Glomerular visceral epithelial cell (primary cell): ENCODE measurements at regions not wholly inside any gene's neighbourhood (a gene's known extent, or its start where the extent isn't known, plus 50 kb on each side); places are given as distances from the start of the nearest gene placed in this dataset.
A peak's percentile ranks its signal among the peaks of the same experiment; 100 is the strongest.
"Not testable (repeated sequence)": the region's sequence is repeated elsewhere in the genome, so short reads cannot be mapped to it uniquely, and the experiment has no call there.

Experiments
- DNase-seq: peaks from one replicate; pipeline ENCODE4 v3.0.0-alpha.2; 2016; ENCODE audit errors: extremely low spot score

DNA sequence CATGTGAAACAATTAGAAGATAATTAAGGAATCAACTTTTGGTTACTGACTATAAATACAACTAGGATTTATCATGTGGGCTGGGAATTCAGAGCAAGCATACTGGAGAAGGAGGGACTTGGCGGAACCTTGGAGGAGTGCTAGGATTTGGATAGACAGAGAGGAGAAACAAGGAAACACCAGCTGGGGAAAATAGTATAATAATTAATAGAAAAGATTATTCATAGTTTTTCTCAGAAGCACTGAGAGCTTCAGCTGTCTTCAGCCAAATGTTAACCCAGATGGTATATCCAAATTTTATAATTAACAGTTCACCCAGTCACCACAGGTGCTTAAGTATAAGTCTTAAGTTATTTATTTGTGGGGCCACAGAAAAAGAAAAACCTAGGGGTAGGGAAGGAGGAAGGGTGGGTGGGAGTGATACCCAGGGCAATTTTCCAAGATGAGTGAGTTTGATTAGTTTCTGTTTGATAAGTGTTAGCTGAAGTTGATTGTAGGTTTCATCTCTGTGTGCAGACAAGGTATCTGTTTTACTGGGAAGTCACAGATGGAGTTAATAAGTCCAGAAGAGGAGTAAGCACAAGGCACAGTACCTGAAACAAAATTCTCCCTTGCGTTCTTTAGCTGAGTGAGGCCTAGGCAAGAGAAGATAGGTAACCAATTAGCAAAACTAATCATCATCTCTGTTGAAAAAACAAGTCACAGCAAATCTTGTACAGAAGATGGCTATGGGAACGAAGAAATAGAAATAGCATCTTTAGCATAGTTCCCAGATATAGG is 175.5 kb downstream of the TFAP2B start:
- DNase-seq = no peak

DNA sequence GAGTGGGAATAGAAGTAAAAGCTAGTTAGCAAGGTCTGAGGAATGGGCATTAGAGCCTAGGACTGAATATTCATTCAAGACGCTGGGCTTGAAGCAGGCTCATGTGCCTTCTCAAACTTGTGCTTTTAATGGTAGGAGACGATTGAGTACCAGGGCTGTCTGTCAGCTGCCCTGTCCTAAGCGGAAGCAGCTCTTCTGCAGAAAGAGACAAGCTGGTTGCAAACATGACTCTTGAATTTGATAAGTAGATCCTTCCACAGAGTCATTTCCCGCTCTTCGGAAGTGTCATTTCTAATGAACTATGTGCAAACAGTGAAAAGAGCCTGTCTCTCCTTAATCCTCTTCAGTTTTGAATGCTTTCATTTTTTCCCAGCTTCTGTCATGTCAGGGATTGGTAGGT is 176.4 kb downstream of the TFAP2B start:
- no peak for DNase-seq

DNA sequence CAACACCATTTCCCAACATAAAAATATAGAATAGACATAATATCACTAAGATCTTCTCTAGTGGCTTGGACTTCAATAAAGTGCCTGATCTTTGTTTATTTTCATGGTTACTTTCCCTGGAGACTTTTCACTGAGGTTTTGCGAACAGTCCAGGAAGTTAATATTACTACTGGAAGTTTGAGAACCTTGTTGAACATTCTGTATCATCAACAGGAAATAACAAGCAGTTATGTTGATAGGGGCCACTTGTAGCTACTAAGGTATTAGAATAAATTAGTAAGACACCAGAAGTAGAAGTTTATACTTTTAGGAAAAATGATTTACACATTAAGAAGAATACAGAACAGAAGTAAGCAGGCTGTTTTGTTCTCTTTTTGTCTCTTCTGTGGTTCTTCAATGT is 180.2 kb downstream of the TFAP2B start:
- no peak for DNase-seq

DNA sequence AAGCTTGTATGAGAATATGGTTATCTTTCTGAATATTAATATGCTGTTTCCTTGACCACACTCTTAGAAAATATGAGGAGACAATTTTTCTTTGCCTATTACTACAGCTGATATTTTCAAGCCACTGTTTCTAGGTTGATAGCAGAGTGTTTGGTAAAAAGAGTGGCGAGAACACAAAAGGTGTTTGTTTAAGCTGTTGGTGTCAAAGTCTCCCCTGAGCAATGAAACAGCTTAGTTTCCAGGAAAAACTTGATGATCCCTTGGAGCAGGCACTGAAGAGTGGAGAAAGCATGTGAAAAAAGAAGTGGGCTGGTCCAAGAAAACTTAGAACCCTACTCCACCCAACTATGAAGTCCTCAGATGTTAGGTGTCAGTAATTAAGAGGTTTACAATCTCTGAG is 182.7 kb downstream of the TFAP2B start:
- DNase-seq = no peak

DNA sequence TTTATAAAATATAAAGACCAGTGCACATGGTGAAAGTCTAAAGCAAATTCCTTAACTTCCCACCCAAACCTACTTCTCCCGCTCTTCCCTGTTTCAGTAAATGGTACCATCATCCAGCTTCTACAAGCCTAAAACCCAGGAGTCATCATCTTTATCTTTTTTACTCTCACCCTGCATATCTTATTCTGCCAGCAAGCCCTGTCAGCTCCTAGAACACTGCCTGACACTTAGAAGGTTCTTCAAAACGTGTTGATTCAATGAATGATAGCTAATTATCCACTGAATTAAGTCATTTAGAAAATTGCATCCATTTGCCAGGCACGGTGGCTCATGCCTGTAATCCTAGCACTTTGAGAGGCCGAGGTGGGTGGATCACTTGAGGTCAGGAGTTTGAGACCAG is 185.7 kb downstream of the TFAP2B start:
- no peak for DNase-seq

DNA sequence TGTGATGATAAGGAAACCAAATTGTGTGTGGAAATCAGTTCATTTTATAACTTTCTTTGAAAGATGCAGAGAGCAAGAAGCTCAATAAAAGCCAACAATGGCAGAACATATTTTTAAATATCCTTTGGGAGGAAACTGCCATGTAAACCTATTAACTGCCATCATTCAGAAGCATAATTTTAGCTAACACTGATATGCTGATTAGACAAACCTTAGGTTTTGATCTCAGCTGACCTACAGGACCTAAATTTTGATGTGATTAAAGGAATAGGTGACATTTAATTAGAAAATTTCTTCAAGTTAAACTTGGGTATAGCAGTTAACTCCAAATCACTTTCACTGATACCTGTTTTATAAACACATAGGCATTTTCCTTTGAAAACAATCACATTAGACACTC is 187.1 kb downstream of the TFAP2B start:
- no peak for DNase-seq

DNA sequence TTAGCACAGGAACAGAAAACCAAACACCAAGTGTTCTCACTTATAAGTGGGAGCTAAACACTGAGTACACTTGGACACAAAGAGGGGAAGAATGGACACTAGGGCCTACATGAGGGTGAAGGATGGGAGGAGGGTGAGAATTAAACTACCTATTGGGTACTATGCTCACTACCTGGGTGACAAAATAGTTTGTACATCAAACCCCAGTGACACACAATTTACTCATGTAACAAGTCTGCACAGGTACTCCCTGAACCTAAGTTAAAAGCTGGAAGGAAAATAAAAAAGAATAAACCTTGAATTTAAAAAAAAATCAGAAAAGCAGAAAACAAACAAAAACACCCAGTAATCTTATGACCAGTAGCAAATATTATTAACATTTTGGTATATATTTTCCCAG is 188.6 kb downstream of the TFAP2B start:
- no peak for DNase-seq

DNA sequence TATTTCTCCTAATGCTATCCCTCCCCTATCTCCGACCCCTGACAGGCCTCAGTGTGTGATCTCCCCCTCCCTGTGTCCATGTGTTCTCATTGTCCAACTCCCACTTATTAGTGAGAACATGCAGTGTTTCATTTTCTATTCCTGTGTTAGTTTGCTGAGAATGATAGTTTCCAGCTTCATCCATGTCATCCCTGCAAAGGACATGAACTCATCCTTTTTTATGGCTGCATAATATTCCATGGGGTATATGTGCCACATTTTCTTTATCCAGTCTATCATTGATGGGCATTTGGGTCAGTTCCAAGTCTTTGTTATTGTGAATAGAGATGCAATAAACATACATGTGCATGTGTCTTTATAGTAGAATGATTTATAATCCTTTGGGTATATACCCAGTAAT is 190.0 kb downstream of the TFAP2B start:
- DNase-seq = not testable (repeated sequence)

DNA sequence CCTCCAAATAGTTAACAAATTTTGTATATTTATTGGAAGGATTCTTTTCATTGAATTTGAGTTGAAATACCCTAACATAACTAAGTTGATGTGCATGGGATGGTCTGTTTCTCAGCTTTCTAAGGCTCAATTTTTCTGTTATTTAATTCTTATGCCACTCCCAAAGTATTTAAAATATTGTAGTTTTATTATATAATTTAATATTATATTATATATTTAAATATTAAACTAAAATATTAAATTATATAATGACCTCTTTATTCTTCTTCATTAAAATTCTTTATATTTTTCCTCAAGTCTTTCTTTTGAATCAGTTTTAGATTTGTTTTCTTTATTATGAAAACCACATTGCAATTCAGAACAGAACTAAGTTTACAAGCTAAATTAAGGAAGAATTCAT is 194.7 kb downstream of the TFAP2B start:
- no peak for DNase-seq

DNA sequence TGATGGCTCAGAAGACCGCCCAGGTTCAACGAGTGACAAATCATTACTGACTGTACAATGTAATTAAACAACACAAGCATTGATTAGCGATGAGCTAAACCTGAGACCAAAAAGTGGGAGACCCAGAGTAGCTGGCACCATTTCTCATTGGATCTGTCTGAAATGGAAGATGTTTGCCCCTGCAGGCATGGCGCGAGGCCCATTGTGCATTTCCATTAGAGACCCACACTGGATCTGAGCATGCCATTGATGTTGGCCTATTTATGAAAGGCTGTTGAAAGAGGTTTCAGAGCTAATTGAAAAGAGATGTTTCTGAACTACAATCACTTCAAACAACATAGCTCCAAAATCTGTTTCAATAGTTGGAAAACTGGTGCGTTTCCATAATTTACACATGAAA is 196.7 kb downstream of the TFAP2B start:
- DNase-seq = no peak

DNA sequence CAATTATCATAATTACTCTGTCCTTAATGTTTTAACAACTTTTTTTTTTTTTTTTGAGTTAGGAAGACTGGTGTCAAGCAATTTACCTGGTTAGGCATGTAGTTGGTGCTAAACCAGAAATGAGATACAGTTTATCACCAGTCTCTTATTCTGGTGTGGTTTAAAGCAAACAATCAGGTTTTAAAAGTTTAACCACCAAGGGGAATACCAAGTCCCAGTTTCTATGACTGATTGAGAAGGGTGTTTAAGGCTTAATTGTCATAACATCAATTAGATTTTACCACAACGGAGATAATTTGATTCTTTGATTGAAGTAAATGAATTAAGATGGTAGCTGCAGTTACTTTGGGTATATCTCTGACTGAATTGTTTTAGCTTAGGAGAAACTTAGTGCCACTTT is 197.8 kb downstream of the TFAP2B start:
- DNase-seq = no peak

DNA sequence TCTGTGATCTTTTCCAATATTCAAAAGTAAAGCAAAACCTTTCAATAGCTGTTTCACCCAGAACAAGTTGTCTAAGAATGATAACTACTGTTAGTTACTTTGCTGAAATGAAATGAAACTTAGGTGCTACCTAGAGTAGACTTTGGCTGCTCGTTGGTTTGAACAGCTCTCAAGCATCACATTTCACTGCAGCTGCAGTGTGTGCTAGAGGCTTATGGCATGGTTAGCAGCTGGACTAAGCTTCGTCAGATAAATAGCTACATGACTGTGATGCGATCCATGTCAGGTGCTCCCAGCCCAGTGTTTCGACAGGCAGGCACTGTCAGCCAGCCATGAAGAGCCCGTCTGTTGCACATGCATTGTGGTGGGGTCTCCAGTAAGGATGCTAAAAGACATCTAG is 201.1 kb downstream of the TFAP2B start:
- no peak for DNase-seq

DNA sequence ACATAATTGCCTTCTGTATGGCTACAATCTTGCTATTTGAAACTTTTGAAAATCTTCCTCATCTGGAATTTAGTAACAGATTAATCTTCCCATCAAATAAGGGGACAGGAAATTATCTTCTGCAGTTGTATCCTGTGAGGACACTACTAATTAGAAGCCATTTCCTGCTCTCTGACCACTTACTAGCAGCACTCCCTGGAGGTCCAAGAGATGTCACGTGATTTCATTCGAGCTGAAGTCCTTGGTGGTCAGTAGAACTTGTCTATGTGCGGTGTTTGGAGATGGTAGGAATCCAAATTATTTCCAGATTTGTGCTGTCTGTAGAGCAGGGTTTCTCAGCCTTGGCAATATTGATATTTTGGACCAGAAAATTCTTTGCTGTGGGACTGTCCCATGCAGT is 202.5 kb downstream of the TFAP2B start:
- no peak for DNase-seq

DNA sequence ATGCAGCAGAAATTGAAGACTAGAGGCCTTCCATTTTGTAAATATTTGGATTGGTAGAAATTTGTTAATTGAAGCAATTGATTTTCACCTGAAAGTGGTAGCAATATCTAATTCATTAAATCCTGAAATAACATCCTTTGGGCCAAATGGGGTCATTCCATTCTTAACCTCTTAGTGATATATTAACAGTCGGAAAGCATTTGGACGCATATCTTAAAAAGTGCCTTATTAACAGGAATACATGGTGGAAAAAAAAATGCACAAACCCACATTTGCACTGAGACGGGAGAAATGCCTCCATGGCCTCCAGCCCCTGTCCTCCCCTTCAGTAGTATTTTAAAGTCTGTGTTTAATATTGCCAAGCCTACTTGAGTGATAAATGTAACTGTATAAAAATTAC is 205.5 kb downstream of the TFAP2B start:
- DNase-seq = peak; percentile 14

DNA sequence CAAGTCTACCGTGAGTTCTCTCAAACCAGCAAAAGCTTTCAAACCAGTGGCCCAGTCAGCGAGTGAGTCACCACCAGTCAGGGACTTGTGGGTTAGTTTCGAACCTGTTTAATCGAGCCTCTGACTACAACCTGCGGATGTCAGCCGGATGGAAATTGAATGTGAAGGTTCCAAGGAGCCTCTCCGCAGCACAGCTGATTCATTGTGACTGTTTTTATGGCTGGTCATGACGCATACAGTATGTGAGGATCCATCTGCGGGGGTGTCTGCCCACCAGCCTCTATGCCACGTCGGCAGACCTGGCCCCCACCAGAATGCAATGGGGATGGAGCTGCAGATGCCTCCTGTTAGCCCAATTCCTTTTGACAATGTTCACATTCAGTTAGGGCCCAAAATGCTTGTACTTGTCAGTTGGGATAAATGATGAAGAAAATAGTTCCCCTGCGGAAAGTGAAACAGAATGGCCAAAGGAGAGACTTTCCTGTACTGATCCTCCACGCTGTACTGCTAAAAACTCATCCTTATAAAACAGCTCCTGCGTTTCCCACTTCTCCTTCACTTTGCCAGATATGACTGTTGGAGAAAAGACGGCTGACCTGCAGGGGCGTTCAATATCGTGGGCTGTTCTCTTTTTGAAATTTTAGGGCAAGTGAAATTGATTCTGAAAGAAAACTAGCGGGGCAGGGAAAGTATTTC is 206.6 kb downstream of the TFAP2B start:
- peak; percentile 84 for DNase-seq

DNA sequence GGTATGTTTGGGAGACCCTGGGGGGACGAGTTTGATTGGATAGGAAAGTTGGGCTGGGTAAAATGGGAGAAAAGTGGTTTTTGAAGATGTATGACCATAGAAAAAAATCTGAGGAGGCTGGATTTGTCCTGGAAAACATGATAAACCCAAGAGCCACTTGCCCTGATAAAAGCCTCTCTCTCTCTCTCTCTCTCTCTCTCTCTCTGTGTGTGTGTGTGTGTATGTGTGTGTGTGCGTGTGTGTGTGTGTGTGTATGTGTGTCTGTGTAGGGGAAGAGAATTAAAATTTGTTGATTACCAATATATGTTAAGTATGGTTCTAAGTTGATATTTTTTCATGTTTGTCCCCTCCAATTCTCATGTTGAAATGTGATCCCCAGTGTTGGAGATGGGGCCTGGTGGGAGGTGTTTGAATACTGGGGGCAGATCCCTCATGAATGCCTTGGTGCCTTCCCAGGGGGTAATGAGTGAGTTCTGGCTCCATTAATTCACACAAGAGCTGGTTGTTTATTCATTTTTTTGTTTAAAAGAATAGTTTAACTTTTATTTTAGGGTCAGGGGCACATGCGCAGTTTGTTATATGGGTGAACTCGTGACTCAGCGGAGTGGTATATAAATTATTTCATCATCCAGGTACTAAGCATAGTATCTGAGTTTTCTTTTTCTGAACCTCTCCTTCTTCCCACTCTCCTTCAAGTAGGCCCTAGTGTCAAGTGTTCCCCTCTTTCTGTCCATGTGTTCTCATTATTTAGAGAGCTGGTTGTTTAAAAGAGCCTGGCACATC is 208.8 kb downstream of the TFAP2B start:
- peak; percentile 3 for DNase-seq

DNA sequence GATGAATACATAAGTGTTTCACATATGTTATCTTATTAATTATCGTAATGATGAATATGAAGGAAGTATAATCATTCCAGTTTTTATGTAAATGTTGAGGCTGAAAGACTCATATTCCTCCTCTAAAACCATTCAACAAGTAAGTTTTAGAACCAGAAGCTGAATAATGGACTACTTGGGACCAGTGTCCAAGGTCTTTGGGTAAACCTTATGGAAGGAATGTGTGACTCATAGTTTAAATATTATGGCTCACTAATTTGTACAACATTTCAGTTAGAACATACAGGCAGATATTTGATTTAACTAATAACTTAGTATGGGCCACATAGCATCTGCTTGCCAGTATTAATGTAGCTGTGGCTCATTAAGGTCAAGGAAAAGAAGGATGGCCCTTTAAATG is 209.6 kb downstream of the TFAP2B start:
- DNase-seq = peak; percentile 49

DNA sequence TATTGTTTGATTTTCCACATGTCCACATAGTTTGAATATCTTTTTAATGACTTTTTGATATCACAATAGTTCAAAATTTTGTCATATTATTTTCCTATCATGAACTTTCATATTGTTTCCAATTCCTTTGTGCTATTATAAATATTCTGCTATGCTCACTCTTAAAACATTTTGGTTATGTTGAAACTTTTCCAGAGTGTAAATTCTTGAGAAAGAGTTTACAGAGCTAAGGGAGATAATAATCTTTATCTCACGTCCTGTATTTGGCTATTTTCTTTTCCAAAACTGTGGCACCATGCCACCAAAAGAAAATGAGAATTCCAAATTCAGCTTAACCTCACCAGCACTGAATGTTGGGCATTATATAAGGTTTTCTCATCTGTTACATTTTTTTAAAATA is 210.9 kb downstream of the TFAP2B start:
- DNase-seq = no peak

DNA sequence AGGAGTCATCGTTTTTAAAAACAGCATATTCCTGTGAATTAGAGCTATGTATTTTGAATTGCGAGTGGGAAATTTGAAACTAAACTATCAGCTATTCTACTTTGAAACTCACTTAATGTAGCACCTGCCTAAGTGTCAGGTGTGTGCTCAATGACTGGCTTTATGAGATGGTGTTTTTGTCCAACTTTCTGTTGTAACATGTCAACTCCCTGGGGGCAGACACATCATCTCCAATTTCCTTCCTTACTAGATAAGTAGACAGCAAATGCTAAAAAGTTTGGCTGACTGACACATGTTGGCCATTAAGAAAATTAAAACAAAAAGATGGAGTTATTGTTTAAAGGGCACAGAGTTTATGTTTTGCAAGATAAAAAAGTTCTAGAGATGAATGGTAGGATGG is 226.9 kb downstream of the TFAP2B start:
- no peak for DNase-seq

DNA sequence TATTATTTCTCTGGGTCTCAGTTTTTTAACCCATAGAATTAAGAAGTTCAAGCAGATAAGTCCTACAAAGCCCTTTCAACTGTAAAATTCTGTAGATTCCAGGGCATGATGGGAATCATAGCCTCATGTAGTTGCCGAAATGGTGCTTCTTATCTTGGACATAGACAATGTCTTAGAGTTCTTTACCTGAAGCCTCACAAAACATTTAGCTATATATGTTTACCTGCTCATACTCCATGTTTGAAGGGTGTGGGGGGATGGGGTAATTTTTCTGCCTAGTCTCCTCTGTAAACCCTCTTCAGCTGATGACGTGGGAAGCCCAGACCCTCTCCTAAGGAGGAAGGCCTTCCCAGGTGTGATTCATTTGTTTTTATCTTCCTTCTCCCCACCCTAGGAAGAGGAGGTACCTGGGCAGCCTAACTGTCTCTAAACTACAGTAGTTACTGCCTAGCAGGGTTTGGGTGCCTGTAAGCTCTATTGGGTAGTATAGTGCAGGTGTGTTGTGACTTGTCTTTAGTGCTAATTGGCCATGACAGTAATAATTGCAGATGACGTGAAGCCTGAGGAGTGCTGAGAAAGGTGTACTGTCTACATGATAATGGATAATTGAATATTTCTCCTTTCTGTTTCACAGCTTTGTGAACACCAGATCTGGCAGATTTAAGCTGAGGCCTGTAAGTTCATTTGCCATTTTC is 230.8 kb downstream of the TFAP2B start:
- no peak for DNase-seq

DNA sequence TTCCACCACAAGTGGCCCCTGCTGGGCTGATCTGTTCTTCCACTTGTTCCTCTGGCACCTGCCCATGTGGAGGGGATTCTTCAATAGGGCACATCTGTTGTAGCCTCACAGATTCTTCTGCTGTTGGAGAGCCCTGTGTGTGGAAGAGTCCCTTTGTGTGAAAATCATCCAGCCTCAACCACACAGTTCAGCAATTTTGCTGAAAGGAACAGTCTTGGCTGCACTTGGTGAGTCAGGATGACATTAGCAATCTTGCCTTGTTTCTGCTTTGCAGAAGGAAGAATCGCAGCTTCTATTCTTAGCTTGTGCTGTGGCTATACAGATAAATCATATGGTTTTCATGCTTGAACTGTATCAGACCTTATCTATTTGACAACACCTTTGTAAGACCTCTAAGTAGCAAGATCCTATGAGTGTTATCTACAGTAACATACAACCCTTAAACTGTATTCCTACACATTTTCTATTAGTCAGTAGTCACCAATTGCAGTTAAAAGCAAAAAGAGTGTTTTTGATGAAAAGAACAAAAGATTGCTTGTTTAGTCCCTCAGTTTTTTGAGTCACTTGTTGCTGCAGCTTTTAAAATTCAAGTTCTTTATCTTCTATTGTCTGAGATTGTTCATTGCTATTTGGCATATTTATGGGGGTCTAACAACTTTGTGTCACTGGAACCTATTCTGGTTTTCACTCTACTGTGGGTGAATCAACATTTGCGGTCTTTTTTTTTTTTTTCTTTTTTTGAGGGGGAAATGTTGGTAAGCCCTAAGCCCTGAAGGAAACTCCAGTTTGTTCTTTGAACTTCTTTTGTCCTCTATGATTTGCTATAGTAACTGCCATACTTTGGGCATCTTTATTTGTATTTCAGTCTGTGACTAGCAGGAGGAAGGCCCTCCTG is 231.6 kb downstream of the TFAP2B start:
- DNase-seq = peak; percentile 31
